HG03095 (cell line): ENCODE measurements at regions not wholly inside any gene's neighbourhood (a gene's known extent, or its start where the extent isn't known, plus 50 kb on each side); places are given as distances from the start of the nearest gene placed in this dataset.
"Not testable (repeated sequence)": the region's sequence is repeated elsewhere in the genome, so short reads cannot be mapped to it uniquely, and the experiment has no call there.

Experiments used
- ATAC-seq: cut with Tn5 transposase; IDR thresholded peaks from one replicate; pipeline ENCODE4 v1.9.1; 2021; ENCODE audit warnings: moderate library complexity; ENCODE audit not compliant: unreplicated experiment

DNA sequence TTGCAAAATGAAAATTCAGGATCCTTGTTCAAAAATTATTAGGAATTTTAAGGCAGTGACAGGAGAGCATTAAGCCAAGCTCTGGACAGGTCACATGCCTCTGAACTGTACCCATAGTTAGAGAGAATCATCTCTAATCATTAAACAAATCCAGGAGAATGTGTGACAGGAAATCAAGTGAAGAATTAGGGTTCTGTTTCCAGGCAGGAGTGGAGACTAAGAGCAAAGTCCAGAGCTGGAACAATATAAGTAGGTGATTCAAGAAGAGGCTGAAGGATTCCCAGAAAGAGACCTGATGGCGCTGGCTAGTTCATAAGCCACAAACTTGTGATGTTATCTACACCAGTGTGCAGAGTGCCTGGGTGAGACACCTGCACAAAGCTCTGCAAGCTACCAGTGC, 104.6 kb upstream of the PRKG2 start:
- no peak for ATAC-seq

- ATAC-seq = no peak
These were observed 100.0 kb upstream of the PRKG2 start for GRCh38 chr4:81314897-81315470.

DNA sequence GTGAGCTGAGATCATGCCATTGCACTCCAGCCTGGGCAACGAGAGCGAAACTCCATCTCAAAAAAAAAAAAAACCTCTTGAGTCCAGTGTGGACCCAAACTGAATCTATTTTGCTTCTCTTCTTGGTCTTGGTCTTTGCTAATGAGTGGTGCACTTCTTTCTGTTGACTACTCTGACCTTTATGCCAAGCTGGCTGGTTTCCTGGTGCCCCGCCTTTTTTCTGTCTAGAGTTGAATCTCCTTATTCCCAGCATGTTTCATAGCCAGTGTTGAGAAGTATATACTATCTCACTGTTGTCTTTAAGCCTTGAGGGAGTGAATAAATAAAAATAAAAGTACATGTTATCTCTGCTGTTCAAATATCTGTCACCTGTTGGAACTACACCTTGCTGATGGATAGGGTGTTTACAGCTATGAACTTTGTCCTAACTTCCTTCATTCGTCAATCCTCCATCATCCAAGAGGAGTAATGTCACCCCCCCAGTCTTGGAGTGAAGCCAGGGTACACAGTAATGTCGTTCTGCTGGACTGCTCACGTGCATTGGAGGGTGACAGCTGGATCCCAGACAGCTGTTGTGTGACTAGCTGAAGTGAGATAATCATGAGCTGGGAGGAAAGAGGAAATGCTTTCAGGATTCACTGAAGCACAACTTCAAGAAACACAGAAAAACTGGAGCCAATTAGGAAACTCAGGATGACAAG, 99.3 kb upstream of the PRKG2 start:
- ATAC-seq = no peak

GRCh38 chr4:81307991-81308390, 93.0 kb upstream of the PRKG2 start:
- ATAC-seq = no peak

DNA sequence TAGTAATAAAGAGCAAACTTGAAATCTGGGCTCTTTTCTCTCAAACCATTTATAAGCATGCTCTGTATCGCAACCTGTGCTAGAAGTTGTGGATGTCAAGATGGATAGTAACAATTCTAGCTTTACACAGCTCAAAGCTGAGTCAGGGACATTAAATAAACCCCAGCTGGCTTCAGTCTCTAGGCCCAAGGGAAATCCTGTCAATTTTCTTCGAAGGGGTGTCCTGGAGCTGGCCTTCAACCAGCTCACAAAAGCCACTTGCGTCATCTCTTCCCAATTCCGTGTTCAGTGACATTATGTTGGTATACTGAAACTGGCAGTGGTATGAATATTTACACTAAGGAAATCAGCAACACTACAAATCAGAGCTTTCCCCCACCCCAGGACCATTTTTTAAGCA, 89.8 kb upstream of the PRKG2 start:
- ATAC-seq = no peak

DNA sequence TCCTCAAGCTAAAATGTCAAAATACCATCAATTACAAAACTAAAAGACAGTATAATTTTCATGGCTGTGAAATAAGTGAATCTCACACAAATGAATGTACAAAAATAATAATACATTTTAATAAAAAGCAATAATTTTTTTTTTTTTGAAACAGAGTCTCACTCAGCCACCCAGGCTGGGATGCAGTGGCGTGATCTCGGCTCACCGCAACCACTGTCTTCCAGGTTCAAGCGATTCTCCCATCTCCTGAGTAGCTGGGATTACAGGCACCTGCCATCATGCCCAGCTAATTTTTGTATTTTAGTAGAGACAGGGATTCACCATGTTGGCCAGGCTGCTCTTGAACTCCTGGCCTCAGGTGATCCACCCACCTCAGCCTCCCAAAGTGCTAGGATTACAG, 85.3 kb upstream of the PRKG2 start:
- ATAC-seq = not testable (repeated sequence)

DNA sequence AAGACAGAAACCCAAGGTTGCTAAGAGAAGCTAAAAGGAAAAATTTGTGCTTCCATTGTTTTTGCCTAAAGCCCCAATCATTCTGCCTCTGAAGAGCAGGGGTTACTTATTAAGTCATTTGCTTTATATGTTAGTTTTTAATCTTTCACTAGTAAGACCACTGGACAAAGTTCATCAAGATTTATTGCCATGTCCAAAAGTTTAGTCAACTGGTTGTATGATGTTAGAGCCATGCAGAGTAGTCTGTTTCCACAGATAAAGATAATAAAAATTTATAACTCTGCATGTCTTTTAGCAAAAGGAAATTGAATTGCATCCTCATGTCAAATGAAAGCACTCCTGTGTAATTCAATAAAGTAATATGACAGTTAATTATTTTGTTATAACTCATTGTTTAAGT, 75.8 kb upstream of the PRKG2 start:
- ATAC-seq = no peak

GRCh38 chr4:81287101-81287500, 72.1 kb upstream of the PRKG2 start:
- ATAC-seq = no peak

DNA sequence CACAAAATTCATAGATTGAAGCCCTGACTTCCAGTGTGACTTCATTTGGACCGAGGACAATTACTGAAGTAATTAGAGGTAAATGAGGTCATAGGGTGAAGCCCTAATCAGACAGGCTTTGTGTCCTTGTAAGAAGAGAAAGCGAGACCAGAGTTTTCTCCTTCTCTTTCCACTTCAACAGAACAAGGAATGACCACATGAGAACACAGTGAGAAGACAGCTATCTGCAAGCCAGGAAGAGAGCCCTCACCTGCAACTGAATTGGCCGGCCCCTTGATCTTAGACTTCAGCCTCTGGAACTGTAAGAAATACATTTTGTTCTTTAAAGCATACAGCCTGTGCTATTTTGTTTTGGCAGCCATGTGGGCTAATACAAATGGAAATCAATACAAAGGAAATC, 67.1 kb upstream of the PRKG2 start:
- no peak for ATAC-seq

- no peak for ATAC-seq
These were observed 59.4 kb upstream of the PRKG2 start for GRCh38 chr4:81274460-81274859.

- no peak for ATAC-seq
These were observed 57.6 kb upstream of the PRKG2 start for GRCh38 chr4:81272671-81273070.
